ENCODE measurements at regions not wholly inside any gene's neighbourhood (a gene's known extent, or its start where the extent isn't known, plus 50 kb on each side); places are given as distances from the start of the nearest gene placed in this dataset.
"Not testable (repeated sequence)": the region's sequence is repeated elsewhere in the genome, so short reads cannot be mapped to it uniquely, and the experiment has no call there.

DNA sequence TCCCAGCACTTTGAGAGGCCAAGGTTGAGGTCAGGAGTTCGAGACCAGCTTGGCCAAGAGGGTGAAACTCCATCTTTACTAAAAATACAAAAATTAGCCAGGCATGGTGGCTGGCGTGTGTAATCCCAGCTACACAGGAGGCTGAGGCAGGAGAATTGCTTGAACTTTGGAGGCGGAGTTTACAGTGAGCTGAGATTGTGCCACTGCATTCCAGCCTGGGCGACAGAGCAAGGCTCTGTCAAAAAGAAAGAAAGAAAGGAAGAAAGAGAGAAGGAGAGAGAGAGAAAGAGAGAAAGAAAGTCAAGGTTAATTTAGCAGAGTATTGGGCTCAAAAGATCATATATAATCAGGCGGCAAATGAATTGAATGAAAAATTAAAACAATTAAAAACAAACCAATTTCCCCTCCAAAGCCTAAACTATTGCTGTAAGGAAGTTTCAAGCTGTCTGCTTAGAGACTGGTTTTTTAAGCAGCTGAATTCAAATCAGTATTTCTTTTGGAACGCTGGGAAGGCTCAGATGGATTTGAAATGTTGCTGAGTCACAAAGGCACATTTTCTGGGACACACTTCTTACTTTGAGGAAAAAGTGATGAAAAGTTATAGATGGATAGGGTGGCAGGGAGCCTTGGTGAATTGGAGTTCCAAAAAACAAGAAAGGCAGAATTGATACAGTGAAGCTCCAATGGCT lies 81.3 kb upstream of the BHLHE40 start:
- no peak for DNase-seq

GRCh38 chr3:4898454-4899313 lies 80.6 kb upstream of the BHLHE40 start:
- peak in 1 of 5 experiments; percentile 83 for DNase-seq

GRCh38 chr3:4899710-4900109 lies 79.5 kb upstream of the BHLHE40 start:
- DNase-seq = no peak

GRCh38 chr3:4900298-4900697 lies 78.9 kb upstream of the BHLHE40 start:
- peak in 1 of 5 experiments; percentile 95 for DNase-seq

DNA sequence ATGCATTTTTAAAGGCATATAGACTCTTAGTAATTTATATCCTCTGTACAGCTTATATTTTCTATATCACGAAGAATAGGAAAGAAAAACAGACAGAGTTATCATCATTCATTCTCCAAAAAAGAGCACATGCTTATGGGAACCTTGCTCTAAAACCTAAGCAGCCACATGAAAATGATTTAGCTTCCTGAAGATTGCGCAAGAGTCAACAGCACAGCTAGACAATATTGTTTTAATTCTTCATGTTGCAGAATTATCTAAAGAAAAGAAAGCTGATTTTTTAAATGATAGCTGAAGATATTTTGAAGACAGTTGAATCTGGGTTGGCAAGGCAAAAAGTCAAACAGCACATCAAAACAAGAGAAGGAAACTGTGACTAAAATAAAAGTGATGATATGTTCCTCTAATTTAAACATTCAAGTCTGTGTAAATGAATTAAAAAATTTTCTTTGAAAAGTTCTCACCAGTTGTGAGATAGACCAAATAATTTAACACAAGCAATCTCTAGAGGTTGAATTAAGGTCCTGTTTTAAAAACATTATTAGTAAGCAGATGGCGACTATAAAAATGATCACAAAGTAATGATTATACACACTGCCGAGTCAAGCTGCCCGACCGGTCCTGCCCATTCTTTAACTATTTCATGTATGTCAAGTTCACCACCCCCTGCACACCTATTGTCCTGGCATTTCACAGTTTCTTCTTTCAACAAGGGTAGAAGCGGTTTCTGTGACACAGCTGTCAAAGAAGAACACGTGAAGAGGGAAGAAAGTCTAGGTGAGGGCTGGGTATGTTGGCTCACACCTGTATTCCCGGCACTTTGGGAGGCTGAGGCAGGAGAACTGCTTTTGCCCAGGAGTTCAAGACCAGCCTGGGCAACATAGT lies 74.2 kb upstream of the BHLHE40 start:
- DNase-seq = peak in 1 of 5 experiments; percentile 53

DNA sequence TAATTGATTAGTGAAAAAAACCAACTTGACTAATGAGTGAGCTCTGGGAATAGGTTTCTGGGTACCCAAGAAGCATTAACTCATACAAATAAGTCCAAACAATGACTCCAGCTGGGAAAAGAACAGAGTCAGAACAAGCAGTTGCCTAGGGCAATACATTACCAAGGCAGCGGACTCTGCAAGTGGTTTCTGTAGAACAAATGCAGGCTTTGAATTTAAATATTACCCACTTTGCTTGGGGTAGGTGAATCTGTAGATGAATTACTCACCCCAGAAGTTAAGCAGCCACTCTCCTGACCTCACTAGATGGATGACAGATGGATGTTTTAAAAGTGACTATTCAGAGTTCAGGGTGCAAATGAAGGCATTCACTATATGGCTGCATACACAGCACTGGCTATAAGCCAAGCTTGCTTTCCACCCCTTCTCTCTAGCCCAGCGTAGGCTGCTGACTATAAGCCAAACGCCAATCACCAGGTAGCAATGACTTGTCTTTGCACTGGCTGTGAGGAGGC lies 73.1 kb upstream of the BHLHE40 start:
- DNase-seq = peak in 1 of 5 experiments; percentile 79

DNA sequence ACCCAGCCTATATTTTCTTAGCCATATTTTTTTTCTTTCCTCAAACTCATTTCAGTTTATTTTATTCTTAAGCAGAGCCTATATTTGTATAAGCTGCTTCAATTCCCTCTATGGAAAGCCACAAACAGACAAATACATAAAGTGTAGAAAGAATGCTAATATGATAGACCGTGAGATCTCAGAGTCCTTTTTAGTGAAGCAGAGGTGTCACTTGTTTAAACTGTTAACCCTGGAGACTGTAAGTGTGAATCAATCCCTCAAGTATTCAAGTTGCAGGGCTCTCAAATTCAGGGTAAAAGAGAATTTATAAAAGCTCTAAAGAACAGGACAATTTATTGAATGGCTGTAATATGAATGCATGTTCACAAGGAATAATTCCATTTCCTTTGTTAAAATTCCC lies 72.2 kb upstream of the BHLHE40 start:
- DNase-seq = no peak

DNA sequence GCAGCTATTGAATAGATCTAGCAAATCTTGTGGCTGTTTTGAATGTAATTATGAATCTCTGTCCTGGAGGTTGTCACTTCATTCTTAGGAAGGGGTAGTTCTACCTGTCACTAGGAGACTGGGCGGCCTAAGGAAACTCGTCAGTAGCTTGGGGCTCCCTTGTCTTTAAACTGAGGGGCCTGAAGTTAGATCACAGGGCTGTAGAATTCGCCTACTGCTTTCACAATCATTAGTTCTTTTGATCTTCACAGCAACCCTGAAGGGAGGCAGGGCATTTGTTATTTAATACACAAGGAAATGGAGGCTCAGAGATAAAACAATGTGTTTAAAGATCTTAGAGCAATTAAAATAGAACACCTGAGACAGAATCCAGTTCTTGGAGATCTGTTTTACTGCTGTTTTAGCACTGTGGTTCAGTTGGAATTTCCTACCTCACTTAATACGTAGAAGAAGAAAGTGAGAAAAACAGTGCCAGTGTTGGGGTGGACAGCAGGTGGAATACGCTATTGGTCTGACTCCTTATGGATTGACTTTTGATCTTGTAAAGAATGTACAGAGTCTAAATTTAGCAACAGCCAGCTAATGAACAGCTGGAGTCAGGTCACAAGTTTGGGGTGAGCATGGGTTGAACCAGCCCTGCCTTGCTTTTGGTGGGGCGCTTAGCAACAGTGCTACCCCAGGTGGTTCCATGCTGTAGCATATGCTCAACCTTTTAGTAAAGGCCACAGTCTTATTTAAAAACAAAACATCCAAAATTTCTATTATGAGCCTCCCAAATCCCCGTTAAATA lies 71.4 kb upstream of the BHLHE40 start:
- DNase-seq = peak in 1 of 5 experiments; percentile 38

- peak in 1 of 5 experiments; percentile 88 for DNase-seq
Observed at GRCh38 chr3:4908433-4909156, 70.6 kb upstream of the BHLHE40 start.

- no peak for DNase-seq
Observed at GRCh38 chr3:4914464-4914863, 64.8 kb upstream of the BHLHE40 start.

DNA sequence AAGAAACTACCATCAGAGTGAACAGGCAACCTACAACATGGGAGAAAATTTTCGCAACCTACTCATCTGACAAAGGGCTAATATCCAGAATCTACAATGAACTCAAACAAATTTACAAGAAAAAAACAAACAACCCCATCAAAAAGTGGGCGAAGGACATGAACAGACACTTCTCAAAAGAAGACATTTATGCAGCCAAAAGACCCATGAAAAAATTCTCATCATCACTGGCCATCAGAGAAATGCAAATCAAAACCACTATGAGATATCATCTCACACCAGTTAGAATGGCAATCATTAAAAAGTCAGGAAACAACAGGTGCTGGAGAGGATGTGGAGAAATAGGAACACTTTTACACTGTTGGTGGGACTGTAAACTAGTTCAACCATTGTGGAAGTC lies 57.6 kb upstream of the BHLHE40 start:
- DNase-seq = not testable (repeated sequence)

DNA sequence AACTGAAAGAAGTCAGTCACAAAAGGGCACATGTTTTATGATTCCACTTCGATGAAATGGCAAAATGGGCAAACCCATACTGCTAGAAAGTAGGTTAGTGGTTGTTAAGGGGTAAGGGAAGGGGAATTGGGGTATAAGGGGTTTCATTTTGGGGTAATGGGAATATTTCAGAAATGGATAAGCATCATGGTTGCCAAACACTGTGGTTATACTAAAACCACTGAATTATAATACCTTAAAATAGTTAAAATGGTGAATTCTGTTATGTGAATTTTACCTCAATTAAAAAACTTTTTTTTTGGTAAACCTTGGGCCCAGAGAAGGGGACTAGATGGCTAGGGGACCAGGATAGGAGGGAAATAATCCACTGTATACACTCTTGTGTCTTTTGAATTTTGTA lies 52.3 kb upstream of the BHLHE40 start:
- DNase-seq = no peak

DNA sequence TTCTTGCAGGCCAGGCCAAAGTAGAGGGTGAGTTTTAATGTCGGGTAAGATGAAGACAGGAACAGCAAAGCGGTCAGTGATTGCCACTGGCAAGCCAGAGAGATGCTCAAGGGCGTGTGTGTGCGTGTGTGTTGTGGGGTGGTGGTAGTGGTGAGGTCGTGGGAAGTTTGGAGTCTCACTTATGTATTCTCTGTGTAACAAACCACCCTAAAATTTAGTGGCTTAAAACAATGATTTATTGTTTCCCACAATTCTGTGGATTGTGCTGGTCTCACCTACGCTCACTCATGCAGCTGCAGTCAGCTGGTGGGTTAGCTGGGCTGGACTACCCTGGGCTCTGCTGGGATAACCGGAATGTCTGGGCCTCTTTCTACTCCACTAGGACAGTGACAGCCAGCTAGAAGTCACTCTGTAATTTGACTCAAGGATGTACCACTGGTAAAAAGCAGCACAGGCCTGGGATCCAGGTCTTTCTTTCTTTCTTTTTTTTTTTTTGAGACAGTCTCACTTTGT lies 50.9 kb upstream of the BHLHE40 start:
- peak in 1 of 5 experiments; percentile 29 for DNase-seq
